ENCODE measurements at regions not wholly inside any gene's neighbourhood (a gene's known extent, or its start where the extent isn't known, plus 50 kb on each side); places are given as distances from the start of the nearest gene placed in this dataset.

- TF ChIP-seq CTCF (IDR thresholded peaks at IDR 0.05) (no peak), POLR2AphosphoS5 (IDR thresholded peaks at IDR 0.05) (no peak), POLR2A (IDR thresholded peaks at IDR 0.05) (no peak)
Observed at GRCh38 chr18:64407606-64408005, 258.7 kb upstream of the LINC00305 start.
